HEK293 (cell line): ENCODE measurements at regions not wholly inside any gene's neighbourhood (a gene's known extent, or its start where the extent isn't known, plus 50 kb on each side); places are given as distances from the start of the nearest gene placed in this dataset.

ENCODE experiments used
- CTCF ChIA-PET: fragments of 350-600 bp; formaldehyde crosslinking; extraction: SDS; loops from one replicate; lab custom pipeline; 2021; ENCODE audit warnings: antibody characterized with exemption; lab: Yijun Ruan, JAX
- POLR2A ChIA-PET: fragments of 300-600 bp; formaldehyde crosslinking; extraction: SDS; loops from one replicate; lab custom pipeline; 2020; ENCODE audit warnings: antibody characterized with exemption, inconsistent platforms; lab: Yijun Ruan, JAX
- H3K27ac ChIP-seq: fragments of 200-500 bp; sonication (Bioruptor generic); 2 replicates; pipeline ENCODE4 v1.5.1; 2014; ENCODE audit warnings: low read depth, low read length, control low read depth, inconsistent platforms; ENCODE audit errors: extremely low read depth
- H3K36me3 ChIP-seq, 2 experiments: fragments of 200-500 bp in 1 of 2; sonication (Bioruptor generic) in 1 of 2; 1 replicate in 1 of 2; 2 replicates in 1 of 2; pipeline ENCODE4 v1.5.1; 2014 to 2017; ENCODE audit warnings: inconsistent platforms in 2 of 2, low read length in 2 of 2; ENCODE audit not compliant: control insufficient read depth in 2 of 2, insufficient read depth in 1 of 2
- H3K4me1 ChIP-seq: fragments of 200-500 bp; sonication (Bioruptor generic); 2 replicates; pipeline ENCODE4 v1.5.1; 2014; ENCODE audit warnings: mild to moderate bottlenecking, low read length, inconsistent platforms; ENCODE audit not compliant: control insufficient read depth, insufficient read depth
- H3K4me3 ChIP-seq: 2 replicates; pipeline ENCODE4 v1.5.1; 2011; ENCODE audit warnings: low read depth, mild to moderate bottlenecking, control low read depth, low read length, moderate library complexity
- H3K9me3 ChIP-seq: fragments of 200-500 bp; sonication (Bioruptor generic); 2 replicates; pipeline ENCODE4 v1.5.1; 2014; ENCODE audit warnings: low read depth, low read length, inconsistent platforms; ENCODE audit not compliant: control insufficient read depth, insufficient read depth
- BCL11A ChIP-seq: fragments of 450-650 bp; formaldehyde crosslinking; IDR thresholded peaks from 2 replicates; pipeline ENCODE4 v1.5.1; 2016; ENCODE audit warnings: low read depth, missing biosample characterization, missing genetic modification characterization
- BCL11B ChIP-seq: fragments of 450-650 bp; formaldehyde crosslinking; IDR thresholded peaks from 2 replicates; pipeline ENCODE4 v1.5.1; 2016; ENCODE audit warnings: low read depth, missing biosample characterization, missing genetic modification characterization
- KLF7 ChIP-seq: fragments of 450-650 bp; formaldehyde crosslinking; IDR thresholded peaks from 2 replicates; pipeline ENCODE4 v1.5.1; 2016; ENCODE audit warnings: missing biosample characterization, missing genetic modification characterization, borderline replicate concordance
- RBAK ChIP-seq: fragments of 450-650 bp; formaldehyde crosslinking; IDR thresholded peaks from 2 replicates; pipeline ENCODE4 v1.5.1; 2016; ENCODE audit warnings: missing biosample characterization, missing genetic modification characterization
- TRIM28 ChIP-seq: IDR thresholded peaks from 2 replicates; pipeline ENCODE4 v1.6.1; 2011; ENCODE audit warnings: low read length, control low read depth, borderline replicate concordance
- ZBTB11 ChIP-seq: fragments of 450-650 bp; formaldehyde crosslinking; conservative IDR thresholded peaks from 2 replicates; pipeline ENCODE4 v1.5.1; 2016; ENCODE audit warnings: low read depth, missing biosample characterization, missing genetic modification characterization
- ZBTB8A ChIP-seq: fragments of 450-650 bp; formaldehyde crosslinking; IDR thresholded peaks from 2 replicates; pipeline ENCODE4 v1.5.1; 2016; ENCODE audit warnings: missing biosample characterization, missing genetic modification characterization
- ZFHX2 ChIP-seq: fragments of 450-650 bp; formaldehyde crosslinking; conservative IDR thresholded peaks from 2 replicates; pipeline ENCODE4 v1.5.1; 2016; ENCODE audit warnings: missing biosample characterization, missing genetic modification characterization
- ZFP3 ChIP-seq: fragments of 450-650 bp; formaldehyde crosslinking; IDR thresholded peaks from 2 replicates; pipeline ENCODE4 v1.5.1; 2016; ENCODE audit warnings: low read depth, missing biosample characterization, missing genetic modification characterization
- ZNF10 ChIP-seq: fragments of 450-650 bp; formaldehyde crosslinking; IDR thresholded peaks from 2 replicates; pipeline ENCODE4 v1.5.1; 2017; ENCODE audit warnings: missing biosample characterization, missing genetic modification characterization
- ZNF121 ChIP-seq: fragments of 450-650 bp; formaldehyde crosslinking; IDR thresholded peaks from 2 replicates; pipeline ENCODE4 v1.5.1; 2016; ENCODE audit warnings: missing biosample characterization, missing genetic modification characterization
- ZNF169 ChIP-seq: fragments of 450-650 bp; formaldehyde crosslinking; IDR thresholded peaks from 2 replicates; pipeline ENCODE4 v1.5.1; 2016; ENCODE audit warnings: missing biosample characterization, missing genetic modification characterization
- ZNF23 ChIP-seq: fragments of 450-650 bp; formaldehyde crosslinking; IDR thresholded peaks from 2 replicates; pipeline ENCODE4 v1.5.1; 2016; ENCODE audit warnings: missing biosample characterization, missing genetic modification characterization, borderline replicate concordance
- ZNF48 ChIP-seq: fragments of 450-650 bp; formaldehyde crosslinking; IDR thresholded peaks from 2 replicates; pipeline ENCODE4 v1.5.1; 2016; ENCODE audit warnings: missing biosample characterization, missing genetic modification characterization
- ZNF488 ChIP-seq: fragments of 450-650 bp; formaldehyde crosslinking; IDR thresholded peaks from 2 replicates; pipeline ENCODE4 v1.5.1; 2016; ENCODE audit warnings: missing biosample characterization, missing genetic modification characterization
- ZNF514 ChIP-seq: fragments of 450-650 bp; formaldehyde crosslinking; IDR thresholded peaks from 2 replicates; pipeline ENCODE4 v1.5.1; 2016; ENCODE audit warnings: missing biosample characterization, missing genetic modification characterization
- ZNF518A ChIP-seq: fragments of 450-650 bp; formaldehyde crosslinking; conservative IDR thresholded peaks from 2 replicates; pipeline ENCODE4 v1.5.1; 2016; ENCODE audit warnings: low read depth, missing biosample characterization, missing genetic modification characterization
- ZNF549 ChIP-seq: fragments of 450-650 bp; IDR thresholded peaks from 2 replicates; pipeline ENCODE4 v1.5.1; 2018; ENCODE audit warnings: missing biosample characterization, missing genetic modification characterization, mild to moderate bottlenecking, inconsistent platforms, moderate library complexity
- ZNF558 ChIP-seq: fragments of 450-650 bp; formaldehyde crosslinking; IDR thresholded peaks from 2 replicates; pipeline ENCODE4 v1.5.1; 2016; ENCODE audit warnings: missing biosample characterization, missing genetic modification characterization
- ZNF624 ChIP-seq: fragments of 450-650 bp; formaldehyde crosslinking; IDR thresholded peaks from 2 replicates; pipeline ENCODE4 v1.5.1; 2017; ENCODE audit warnings: missing biosample characterization, missing genetic modification characterization
- ZNF660 ChIP-seq: fragments of 450-650 bp; IDR thresholded peaks from 2 replicates; pipeline ENCODE4 v1.5.1; 2018; ENCODE audit warnings: missing biosample characterization, mild to moderate bottlenecking, missing genetic modification characterization
- ZNF670 ChIP-seq: fragments of 450-650 bp; formaldehyde crosslinking; IDR thresholded peaks from 2 replicates; pipeline ENCODE4 v1.5.1; 2016; ENCODE audit warnings: missing biosample characterization, missing genetic modification characterization, low read depth
- TF ChIP-seq, protein P1 (sequence below): fragments of 450-650 bp; formaldehyde crosslinking; IDR thresholded peaks from 2 replicates; pipeline ENCODE4 v1.5.1; 2017; ENCODE audit warnings: missing biosample characterization, missing genetic modification characterization
- TF ChIP-seq, protein P2 (sequence below): fragments of 450-650 bp; formaldehyde crosslinking; IDR thresholded peaks from 2 replicates; pipeline ENCODE4 v1.5.1; 2017; ENCODE audit warnings: missing biosample characterization, missing genetic modification characterization

- TF ChIP-seq ZNF121, result no peak
- no peak for TF ChIP-seq ZNF169 (tag by site-specific recombination)
- no peak for TF ChIP-seq RBAK
- TF ChIP-seq ZNF10 (tag by site-specific recombination), result no peak
- TF ChIP-seq, protein P1, sequence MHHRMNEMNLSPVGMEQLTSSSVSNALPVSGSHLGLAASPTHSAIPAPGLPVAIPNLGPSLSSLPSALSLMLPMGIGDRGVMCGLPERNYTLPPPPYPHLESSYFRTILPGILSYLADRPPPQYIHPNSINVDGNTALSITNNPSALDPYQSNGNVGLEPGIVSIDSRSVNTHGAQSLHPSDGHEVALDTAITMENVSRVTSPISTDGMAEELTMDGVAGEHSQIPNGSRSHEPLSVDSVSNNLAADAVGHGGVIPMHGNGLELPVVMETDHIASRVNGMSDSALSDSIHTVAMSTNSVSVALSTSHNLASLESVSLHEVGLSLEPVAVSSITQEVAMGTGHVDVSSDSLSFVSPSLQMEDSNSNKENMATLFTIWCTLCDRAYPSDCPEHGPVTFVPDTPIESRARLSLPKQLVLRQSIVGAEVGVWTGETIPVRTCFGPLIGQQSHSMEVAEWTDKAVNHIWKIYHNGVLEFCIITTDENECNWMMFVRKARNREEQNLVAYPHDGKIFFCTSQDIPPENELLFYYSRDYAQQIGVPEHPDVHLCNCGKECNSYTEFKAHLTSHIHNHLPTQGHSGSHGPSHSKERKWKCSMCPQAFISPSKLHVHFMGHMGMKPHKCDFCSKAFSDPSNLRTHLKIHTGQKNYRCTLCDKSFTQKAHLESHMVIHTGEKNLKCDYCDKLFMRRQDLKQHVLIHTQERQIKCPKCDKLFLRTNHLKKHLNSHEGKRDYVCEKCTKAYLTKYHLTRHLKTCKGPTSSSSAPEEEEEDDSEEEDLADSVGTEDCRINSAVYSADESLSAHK (tag by site-specific recombination), result no peak
- no peak for TF ChIP-seq ZNF514 (tag by site-specific recombination)
Measured at GRCh38 chr12:127044836-127045235, 1222.1 kb upstream of the TMEM132C start (continued).

DNA sequence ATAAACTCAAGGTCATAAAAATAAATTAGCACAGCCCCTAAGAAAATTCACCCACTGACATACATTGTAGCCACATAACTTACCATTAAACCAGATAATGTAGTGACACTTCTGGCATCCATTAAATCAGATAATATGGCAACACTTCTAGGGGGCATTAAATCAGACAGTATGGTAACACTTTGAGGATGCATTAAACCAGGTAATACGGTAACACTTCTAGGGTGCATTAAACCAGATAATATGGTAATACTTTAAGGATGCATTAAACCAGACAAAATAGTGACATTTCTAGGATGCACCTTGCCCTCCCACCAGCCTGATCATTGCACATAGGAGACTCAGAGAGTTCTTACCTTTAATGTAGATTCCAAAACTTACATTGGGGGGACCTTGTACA, 1220.5 kb upstream of the TMEM132C start:
- POLR2A ChIA-PET, result no interaction called here
- H3K36me3 ChIP-seq, result no peaks in the 10 kb centered on the region

More for the DNA sequence above, 1220.5 kb upstream of the TMEM132C start:
- H3K4me3 ChIP-seq, result no peak overlapping the region
- no peak overlapping the region for H3K27ac ChIP-seq
- no peaks in the 10 kb centered on the region for H3K9me3 ChIP-seq
- TF ChIP-seq ZBTB8A (tag by site-specific recombination) (no peak), ZNF660 (tag by site-specific recombination) (no peak), ZNF624 (tag by site-specific recombination) (no peak), BCL11A (tag by site-specific recombination) (no peak), ZNF518A (no peak), ZFP3 (tag by site-specific recombination) (no peak), ZFHX2 (tag by site-specific recombination) (no peak), BCL11B (tag by site-specific recombination) (no peak), ZNF10 (tag by site-specific recombination) (no peak), ZBTB11 (tag by site-specific recombination) (no peak), ZNF23 (tag by site-specific recombination) (no peak), ZNF558 (tag by site-specific recombination) (no peak), ZNF48 (tag by site-specific recombination) (no peak), TRIM28 (no peak), ZNF670 (no peak), KLF7 (tag by site-specific recombination) (no peak), ZNF488 (tag by site-specific recombination) (no peak), ZNF549 (tag by site-specific recombination) (no peak)
- TF ChIP-seq, protein P2, sequence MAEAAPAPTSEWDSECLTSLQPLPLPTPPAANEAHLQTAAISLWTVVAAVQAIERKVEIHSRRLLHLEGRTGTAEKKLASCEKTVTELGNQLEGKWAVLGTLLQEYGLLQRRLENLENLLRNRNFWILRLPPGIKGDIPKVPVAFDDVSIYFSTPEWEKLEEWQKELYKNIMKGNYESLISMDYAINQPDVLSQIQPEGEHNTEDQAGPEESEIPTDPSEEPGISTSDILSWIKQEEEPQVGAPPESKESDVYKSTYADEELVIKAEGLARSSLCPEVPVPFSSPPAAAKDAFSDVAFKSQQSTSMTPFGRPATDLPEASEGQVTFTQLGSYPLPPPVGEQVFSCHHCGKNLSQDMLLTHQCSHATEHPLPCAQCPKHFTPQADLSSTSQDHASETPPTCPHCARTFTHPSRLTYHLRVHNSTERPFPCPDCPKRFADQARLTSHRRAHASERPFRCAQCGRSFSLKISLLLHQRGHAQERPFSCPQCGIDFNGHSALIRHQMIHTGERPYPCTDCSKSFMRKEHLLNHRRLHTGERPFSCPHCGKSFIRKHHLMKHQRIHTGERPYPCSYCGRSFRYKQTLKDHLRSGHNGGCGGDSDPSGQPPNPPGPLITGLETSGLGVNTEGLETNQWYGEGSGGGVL, result no peak
- TF ChIP-seq, all 188 proteins: peak for 0
- CTCF ChIA-PET, result no interaction called here
- H3K4me1 ChIP-seq, result no peaks in the 10 kb centered on the region
